ENCODE measurements at regions not wholly inside any gene's neighbourhood (a gene's known extent, or its start where the extent isn't known, plus 50 kb on each side); places are given as distances from the start of the nearest gene placed in this dataset.

DNA sequence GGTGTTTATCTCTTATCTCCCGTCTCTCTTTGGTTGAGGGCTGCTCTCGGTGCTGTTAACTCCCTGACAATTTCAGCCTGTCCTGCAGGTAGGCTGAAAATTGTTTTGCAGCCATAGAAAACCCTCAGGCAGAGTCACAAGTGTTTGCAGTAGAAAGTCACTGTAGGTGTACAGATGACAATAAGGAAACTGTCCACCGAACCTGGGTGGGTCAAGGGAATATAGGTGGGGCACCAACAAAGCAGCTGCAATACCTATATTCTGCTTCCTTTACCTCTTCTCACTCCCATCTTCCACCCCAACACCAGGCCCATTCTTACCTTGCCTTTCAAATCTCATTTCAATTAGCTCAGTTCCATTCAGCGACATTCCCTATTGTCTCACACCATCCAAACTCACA lies 381.8 kb downstream of the PPP1R2C start:
- TF ChIP-seq, protein P1, sequence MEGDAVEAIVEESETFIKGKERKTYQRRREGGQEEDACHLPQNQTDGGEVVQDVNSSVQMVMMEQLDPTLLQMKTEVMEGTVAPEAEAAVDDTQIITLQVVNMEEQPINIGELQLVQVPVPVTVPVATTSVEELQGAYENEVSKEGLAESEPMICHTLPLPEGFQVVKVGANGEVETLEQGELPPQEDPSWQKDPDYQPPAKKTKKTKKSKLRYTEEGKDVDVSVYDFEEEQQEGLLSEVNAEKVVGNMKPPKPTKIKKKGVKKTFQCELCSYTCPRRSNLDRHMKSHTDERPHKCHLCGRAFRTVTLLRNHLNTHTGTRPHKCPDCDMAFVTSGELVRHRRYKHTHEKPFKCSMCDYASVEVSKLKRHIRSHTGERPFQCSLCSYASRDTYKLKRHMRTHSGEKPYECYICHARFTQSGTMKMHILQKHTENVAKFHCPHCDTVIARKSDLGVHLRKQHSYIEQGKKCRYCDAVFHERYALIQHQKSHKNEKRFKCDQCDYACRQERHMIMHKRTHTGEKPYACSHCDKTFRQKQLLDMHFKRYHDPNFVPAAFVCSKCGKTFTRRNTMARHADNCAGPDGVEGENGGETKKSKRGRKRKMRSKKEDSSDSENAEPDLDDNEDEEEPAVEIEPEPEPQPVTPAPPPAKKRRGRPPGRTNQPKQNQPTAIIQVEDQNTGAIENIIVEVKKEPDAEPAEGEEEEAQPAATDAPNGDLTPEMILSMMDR (conservative IDR thresholded peaks at IDR 0.05): no peak
- no peak overlapping the region for H3K27ac ChIP-seq

DNA sequence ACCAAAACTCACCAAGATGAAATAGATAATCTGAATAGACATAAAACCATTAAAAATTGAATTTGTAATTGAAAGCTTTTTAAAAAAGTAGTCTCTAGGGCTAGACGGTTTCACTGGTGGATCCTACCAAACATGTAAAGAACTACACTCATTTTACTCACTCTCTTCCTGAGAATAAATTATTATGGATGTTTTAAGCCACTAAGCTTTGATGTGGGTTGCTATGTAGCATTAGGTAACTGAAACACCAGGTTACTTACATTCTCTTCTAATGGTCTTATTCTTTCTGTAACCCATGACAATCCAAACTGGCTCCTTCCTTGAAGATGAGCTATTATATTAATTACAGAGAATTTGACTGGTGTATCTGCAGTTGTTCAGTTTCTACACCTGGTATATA lies 385.1 kb downstream of the PPP1R2C start:
- H3K27ac ChIP-seq: no peak overlapping the region
- TF ChIP-seq, protein P1 (conservative IDR thresholded peaks at IDR 0.05): no peak

DNA sequence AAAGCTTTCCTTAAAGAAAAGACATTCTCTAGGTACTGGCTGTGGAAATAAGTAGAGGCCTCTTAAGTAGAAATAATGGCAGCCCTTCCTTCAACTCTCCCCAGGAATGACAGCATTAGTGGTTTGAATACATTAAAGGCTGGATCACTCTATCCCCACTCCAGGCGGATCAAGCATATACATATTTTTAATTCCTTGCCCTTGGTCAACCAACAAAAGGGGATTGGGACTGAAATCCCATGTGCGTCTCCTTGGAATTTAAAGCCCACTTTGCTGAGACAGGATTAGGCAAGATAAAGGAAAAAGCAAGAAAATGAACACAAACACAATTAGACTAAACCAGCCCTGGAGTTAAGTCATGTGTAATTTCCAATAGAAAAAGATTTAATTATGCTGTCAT lies 391.3 kb downstream of the PPP1R2C start:
- H3K27ac ChIP-seq: no peak overlapping the region
- TF ChIP-seq, protein P1 (conservative IDR thresholded peaks at IDR 0.05): no peak

DNA sequence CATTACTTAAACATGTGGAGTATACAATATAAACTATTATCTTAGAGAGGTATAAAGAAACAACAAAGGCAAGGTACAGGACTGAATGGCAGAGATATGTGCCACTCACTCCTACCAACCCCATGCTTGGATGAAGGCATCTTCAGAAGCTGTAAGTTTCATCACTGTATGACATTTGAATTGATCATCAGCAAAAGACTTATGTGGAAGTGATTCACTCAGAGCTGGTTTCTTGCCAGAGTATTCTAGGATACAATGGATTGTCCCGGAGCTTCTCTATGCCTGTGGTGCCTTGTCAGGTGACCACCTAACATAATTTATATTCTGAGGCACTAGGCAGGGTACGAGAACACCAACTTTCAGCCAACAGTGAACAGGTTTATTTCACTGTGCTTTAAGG lies 392.2 kb downstream of the PPP1R2C start:
- H3K27ac ChIP-seq: no peak overlapping the region
- TF ChIP-seq, protein P1 (conservative IDR thresholded peaks at IDR 0.05): no peak

DNA sequence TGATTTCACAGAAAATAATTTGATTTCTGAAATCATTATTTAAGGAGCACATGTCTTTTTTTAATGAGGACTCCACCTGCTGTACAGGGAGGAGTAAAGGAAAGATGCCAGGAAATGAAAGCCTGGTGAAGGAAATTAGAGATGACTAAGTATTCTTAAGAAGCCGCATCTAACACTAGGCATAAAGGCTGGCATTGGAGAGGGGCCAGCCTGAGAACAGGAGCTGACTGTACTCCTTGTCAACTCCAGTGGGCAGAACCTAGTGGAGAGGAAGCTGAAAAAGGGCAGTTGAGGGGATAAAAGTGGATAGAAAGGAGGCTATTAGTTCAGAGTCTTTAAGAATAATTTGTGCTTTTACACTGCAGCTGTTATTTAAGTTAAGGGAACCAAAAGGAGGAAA lies 393.0 kb downstream of the PPP1R2C start:
- TF ChIP-seq, protein P1 (conservative IDR thresholded peaks at IDR 0.05): no peak
- H3K27ac ChIP-seq: no peak overlapping the region

DNA sequence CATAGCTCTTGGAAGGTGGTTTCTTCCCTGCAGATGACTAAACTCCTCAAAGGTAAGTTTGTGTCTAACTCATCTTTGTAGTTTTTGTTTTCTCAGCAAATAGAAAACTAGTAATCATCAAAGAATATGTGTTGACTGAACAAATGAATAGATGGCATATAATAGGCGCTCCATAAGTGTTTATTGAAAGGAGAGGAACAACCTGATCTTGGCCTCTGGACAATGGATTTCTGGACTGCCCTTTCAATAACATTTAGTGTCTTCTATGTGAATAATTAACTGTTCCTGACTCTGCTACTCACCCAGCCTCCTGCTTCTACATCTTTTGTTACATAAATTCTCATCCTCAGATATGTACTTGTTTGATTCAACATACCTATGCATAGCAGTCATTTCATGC lies 399.1 kb downstream of the PPP1R2C start:
- no peak overlapping the region for H3K27ac ChIP-seq
- TF ChIP-seq, protein P1 (conservative IDR thresholded peaks at IDR 0.05): no peak

DNA sequence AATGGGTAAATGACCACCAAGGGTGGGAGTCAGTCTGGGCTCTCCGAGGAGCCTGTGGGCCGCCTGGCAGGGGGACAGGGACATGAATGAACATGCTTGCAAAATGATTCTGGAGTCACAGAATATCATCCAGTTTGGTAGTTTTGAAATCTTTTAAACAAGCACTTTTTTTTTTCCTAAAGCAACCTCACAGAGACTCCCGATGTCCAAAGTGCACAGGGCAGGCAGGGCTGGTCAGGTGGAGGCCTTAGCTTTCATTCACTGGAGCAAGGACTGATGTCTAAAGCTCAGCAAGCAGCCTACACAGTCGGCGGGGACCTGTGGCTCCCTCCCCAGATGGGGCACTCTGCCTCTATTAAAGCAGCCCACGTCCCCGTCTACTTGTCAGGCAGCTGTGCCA lies 402.9 kb downstream of the PPP1R2C start:
- TF ChIP-seq, protein P1 (conservative IDR thresholded peaks at IDR 0.05): no peak
- no peak overlapping the region for H3K27ac ChIP-seq

DNA sequence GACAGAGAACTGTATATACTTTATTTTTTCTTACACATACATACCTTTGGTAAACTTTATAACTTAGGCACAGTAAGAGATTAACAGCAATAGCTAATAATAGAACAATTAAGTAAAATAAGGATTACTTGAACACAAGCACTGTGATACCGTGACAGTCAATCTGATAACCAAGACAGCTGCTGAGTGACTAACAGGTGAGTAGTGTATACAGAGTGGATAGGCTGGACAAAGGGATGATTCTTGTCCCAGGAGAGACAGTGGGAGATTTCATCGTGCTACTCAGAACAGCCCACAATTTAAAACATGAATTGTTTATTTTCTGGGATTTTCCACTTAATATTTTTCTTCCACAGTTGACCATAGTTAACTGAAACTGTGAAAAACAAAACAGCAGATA lies 411.8 kb downstream of the PPP1R2C start:
- TF ChIP-seq, protein P1 (conservative IDR thresholded peaks at IDR 0.05): no peak

More for the DNA sequence above, 411.8 kb downstream of the PPP1R2C start:
- no peak overlapping the region for H3K27ac ChIP-seq

Measured in VCaP (cell line).